ENCODE measurements at regions not wholly inside any gene's neighbourhood (a gene's known extent, or its start where the extent isn't known, plus 50 kb on each side); places are given as distances from the start of the nearest gene placed in this dataset.

DNA sequence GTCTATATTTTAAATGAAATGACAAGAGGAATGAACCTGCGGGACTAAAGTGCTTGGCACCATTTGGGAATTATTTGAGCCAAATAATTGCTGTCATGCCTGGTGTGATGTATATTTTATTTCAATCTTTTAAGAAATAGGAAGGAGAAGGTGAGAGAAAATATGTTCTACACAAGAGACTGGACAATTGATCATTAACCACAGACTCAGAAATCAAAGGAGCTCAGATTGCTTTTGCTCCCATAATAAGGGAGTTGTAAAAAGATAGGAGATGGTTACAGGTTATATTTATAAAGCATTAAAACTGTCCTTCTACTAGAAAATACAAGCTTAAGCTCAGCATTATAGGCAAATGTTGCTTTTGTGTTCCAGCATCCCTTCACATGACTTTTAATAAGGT lies 515.2 kb upstream of the SULF2 start:
- no peak for DNase-seq (ENCODE audit: low read depth in 3 of 3)

DNA sequence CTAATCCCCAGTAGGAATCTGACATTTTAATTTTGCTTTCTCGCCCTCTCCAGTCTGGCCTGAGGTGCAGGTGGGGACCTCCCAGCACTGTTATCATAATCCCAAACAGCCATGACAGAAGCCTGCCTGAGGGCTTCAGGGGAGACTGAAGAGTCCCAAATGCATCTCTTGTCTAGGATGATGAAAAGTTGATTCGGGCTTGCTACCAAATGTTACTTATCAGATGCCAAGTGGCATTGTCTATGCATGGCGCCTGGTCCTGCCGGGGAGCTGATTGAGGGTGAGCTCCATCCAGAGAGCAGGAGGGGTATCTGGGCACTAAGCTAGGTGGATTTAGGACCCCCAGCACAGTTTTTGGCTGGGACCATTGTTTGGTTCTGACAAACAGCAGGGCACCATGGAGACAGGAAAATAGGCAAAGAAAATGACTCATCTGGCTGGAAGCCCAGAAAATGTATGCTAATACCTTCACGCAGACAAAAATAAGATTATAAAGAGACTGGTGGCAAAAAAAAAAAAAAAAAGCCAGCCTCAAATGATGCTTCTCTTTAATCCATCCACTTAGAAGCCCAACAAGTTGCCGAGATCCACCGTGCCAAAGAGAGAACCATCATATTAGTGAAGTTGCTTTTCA lies 513.7 kb upstream of the SULF2 start:
- DNase-seq (ENCODE audit: low read depth in 3 of 3) = no peak

DNA sequence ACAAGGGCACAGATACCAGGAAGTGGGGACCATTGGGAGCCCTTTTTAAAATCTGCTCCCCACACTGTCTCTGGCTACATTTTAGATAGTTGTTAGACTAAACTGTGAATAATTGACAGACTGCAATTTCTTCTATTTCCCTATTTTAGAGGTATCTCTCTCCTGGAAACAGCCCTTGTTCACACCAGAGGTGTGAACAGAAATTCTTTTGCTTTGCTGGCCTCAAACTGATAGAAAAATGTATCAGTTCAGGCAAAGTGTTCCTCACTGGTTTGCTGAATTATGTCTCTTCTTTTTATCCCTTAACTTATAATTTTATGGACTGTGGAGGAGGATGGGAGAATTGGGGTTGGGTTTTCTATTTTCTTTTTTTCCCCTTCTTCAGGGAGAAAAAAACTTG lies 513.2 kb upstream of the SULF2 start:
- no peak for DNase-seq (ENCODE audit: low read depth in 3 of 3)

DNA sequence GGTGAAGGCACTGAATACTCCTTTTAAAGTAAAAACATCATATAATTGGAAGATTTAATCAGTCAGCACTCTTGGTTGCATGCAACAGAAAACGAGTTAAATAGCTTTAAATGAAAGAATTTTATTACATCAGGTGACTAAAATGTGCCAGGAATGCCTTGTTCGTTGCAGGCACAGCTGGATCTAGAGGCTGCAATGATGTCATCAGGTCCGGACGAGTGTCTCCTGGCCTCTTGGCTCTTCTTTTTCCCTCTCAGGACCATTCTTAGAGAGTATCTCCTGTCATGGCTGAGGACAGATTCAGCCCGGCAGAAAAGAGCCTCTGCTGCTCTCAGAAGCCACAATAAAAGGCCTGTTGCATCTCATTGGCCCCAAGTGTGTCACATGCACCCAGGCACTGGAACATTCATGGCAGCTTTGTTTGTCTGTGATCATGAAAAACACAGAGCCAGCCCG lies 510.7 kb upstream of the SULF2 start:
- no peak for DNase-seq (ENCODE audit: low read depth in 3 of 3)

DNA sequence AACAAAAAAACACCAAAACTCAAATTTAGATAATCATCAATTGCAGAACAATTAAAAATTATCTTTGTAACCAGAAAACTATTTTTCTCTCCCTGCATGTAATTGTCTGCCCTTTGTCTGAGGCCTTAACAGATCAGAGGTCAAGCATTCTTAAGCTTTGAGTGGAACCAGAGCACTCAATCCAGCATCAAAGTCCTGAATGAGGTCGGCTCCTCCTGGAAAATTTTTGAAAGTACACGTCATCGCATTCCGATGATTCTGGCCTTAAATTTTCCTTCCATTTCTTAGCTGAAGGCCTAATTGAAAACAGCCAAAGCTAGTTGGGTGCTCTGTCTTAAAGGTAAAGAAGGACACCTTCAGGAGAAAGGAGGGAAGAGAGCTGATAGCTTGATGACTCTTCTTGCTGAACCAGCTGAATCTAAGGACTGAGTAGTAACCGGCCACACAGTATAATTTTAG lies 510.2 kb upstream of the SULF2 start:
- no peak for DNase-seq (ENCODE audit: low read depth in 3 of 3)

DNA sequence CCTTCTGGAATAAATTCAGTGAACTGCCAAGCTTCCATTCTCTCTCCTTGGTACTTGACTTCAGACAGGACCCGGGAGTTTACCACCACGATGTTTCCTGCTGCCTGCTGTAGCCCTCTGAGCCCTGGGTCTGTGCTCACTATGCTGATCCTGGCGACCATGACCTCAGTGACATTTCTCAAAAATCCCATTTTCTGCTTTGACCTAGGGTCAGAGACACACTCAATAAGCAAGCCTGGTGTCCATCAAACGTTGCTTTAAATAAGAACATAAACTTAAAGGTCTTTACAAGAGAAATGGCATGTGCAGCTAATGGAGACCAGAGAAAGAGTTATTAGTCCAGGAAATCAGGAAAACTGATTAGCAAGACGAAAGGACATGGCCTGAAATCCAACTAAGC lies 509.7 kb upstream of the SULF2 start:
- DNase-seq (ENCODE audit: low read depth in 3 of 3) = no peak

DNA sequence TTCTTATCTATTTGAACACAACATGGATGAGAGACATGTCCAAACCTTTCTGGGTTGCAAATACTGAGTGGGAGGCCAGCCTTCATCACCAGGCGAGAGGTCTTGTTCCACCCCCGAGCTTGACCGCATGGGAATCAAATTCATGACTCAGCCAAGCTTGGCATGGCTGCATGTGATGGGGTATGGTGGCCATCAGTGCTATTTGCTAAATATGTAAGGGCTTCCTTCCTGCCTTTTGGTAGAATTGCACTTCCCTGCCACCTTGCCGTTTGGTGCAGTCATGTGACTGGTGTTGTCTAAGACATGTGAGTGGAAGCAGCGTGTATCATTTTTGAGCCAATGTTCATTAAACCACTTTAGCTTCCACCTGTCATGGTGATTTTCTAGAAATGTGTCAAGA lies 508.9 kb upstream of the SULF2 start:
- DNase-seq (ENCODE audit: low read depth in 3 of 3) = no peak

DNA sequence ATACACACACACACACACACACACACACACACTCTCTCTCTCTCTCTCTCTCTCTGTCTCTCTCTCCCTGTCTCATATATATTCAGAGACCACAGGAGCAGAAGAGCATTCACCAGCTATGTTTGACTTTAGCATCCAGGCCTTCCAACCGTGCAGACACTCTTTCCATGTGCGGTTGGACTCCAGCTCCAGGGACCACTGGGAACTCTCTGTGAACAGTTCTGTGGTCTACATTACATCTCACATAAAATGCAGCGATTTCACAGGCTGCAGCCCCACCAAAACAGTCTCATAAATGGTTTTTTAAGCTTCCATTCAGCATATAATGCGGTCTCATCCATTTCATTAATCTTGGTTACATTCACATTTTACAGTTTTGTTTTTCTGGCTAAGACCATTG lies 508.4 kb upstream of the SULF2 start:
- no peak for DNase-seq (ENCODE audit: low read depth in 3 of 3)

DNA sequence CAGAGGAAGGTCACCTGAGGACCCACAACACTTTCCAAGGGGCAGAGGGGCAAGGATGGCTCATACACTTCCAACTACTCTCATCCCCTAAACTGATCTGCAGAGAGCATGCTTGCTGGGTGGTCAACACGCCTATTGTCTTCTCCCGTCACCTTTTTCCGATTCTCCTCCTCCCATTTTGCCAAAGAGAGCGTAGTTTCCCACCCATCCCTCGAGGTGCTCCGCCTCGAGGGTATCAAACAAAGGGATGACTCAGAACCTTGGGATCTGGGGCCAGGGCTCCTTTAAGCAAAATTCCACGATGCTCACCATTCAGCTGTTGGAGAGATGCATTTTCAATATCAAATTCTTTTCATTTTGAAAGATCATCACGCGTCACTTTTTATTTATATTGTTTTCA lies 507.5 kb upstream of the SULF2 start:
- DNase-seq (ENCODE audit: low read depth in 3 of 3) = no peak

DNA sequence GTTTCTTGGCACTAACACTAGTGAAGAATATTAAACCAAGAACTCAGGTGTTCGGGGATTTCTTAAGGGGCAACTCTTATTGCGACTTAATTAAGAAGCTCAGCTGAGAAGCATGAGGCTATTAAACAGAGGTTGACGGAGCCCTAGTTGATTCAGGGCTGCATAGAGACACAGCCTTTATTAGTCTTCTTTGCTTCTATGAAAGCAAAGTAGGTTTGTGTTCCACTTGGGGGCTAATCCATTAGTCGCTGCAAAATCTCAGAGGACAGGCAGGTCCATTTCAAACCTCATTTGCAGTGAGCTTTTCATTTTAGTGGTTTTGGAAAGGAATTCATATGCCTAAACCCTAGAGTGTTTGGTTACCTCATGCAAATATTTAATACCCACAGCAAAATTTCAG lies 506.6 kb upstream of the SULF2 start:
- DNase-seq (ENCODE audit: low read depth in 3 of 3) = no peak

DNA sequence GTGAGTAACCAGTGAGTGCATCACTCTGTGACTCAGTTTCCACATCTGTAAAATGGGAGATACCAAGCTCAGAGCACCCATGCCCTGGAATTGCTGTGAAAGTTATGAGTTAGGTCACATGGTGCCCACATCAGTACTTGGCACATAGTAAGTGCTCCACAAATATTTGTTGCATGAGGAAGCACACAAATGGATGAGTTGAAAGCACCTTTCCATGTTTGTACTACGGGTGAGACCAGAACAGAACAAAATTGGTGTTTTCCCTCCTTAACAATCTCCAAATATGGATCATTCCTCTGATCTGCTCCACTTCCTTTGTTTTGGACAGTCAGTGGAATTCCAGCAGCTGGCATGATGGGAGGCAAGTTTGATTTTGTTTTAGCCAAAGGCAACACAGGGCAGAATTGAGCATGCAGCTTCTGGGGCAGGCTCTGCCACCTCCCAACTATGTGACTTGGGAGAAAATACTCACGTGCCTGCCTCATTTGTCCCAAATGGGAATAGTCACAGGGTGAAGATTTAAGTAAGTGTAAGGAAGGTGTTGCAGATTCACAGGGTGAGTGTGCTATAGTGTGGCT lies 503.7 kb upstream of the SULF2 start:
- DNase-seq (ENCODE audit: low read depth in 3 of 3) = no peak

DNA sequence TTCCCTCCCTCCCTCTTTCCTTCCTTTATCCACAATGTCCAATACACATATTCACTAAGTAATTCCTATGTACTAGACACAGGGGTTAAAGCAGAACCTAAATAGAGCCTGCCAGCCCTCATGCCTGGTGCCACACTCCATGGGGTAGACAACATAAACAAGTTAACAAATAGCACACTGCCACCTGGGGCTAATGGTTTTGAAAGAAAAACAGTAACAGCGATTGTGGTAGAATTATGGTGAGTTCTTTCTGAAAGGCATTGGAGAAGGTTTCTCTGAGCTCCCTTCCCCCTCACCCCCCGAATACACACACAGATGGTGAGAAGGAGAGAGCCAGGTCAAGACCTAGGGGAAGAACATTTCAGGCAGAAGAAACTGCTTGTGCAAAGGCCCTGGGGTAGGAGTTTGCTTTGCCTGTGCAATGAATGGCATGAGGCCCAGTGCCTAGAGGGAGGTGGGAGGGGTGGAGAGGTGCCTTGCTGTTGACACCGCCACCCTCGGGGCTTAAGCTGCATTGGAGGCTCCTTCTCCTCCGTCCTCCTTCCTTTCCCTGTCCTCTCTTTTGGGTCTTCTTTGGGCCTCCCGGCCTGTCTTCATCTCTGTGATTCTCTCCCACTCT lies 502.4 kb upstream of the SULF2 start:
- no peak for DNase-seq (ENCODE audit: low read depth in 3 of 3)

DNA sequence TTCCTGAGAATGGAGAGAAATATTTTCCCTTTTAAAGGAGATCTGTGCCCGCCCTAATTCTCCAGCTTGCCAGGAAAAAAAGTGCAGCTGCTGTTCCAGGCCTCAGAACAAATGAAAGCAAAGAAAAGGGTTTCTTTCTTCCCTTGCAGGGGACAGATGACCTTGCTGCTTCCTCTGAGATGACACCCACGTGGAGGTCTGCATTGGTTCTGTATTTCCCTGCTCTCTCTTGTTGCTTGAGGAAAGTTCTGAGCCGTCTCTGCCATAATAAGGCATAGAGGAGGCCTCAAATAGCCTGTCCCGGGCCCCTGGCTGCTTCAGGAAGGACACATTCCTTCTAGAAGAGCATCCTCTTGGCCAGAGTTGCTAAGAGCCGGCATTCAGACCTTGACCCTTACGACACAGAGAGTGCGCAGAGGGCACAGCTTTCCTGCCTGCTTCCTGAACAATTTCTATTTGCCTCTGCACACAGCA lies 501.8 kb upstream of the SULF2 start:
- DNase-seq (ENCODE audit: low read depth in 3 of 3) = no peak

DNA sequence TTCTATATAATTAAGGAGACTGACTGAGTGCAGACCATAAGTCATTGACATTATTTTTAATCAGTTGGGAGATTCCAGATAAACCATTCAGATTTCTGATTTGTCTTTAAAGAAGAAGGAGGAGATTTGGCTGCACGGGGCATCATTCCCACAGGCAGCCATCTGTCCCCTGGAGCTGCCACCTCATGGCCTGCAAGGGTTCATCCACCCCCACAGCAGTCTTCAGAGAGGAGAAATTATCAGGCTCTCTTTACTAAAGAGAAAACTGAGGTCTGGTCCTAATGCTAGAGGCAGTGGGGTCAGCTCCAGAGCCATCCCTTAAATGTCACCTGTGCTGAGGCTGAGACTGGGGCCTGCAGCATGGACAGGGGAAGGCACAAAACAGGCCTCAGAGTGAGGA lies 501.3 kb upstream of the SULF2 start:
- DNase-seq (ENCODE audit: low read depth in 3 of 3) = no peak

DNA sequence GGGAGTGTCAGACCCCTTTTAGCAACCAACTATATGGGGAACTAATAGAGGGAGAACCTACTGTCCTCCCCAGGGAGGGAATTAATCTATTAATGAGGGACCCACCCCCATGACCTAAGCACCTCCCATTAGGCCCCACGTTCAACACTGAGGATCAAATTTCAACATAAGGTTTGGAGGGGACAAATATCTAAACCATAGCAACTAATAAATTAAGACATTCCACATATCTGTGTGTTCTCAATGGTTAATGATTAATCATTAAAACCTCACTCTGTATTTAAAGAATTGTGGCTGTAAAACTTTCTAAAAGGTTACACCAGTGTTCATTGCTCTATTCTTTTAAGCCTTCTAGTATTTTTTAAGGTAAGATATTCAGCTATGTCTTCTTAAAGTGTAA lies 500.4 kb upstream of the SULF2 start:
- DNase-seq (ENCODE audit: low read depth in 3 of 3) = no peak

DNA sequence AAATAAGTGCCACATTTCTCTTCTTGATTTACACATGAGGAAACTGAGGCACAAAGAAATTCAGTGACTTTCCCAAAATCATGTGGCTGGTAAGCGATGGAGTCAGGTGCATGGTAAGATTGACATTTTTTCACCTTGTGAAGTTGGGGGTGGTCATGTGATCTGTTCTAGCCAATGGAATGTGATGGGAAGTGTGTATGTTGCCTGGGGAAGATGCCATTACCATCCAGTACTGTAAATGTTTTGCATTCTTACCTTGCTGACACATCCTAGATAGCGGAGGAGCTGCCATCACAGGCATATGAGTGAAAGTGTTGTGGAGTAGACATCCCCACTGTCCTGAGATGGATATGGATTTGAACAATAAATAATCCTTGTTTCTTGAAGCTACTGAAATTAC lies 499.6 kb upstream of the SULF2 start:
- no peak for DNase-seq (ENCODE audit: low read depth in 3 of 3)

DNA sequence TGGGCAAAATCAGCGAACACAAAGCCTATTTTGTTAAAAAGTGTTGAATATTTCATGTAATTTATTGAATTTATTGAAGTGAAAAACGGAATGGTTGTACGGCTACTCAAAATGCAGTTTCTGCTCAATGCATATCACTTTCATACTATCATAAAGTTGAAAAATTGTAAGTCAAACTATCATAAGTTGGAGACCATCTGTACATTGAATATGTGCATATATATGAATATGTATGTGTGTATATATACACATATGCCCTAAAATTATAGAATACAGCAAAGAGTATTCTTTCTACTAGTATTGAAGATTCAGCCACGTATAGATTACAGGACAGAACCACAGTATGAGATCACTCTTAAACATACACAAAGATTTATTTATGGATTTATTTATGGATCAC lies 499.0 kb upstream of the SULF2 start:
- no peak for DNase-seq (ENCODE audit: low read depth in 3 of 3)

DNA sequence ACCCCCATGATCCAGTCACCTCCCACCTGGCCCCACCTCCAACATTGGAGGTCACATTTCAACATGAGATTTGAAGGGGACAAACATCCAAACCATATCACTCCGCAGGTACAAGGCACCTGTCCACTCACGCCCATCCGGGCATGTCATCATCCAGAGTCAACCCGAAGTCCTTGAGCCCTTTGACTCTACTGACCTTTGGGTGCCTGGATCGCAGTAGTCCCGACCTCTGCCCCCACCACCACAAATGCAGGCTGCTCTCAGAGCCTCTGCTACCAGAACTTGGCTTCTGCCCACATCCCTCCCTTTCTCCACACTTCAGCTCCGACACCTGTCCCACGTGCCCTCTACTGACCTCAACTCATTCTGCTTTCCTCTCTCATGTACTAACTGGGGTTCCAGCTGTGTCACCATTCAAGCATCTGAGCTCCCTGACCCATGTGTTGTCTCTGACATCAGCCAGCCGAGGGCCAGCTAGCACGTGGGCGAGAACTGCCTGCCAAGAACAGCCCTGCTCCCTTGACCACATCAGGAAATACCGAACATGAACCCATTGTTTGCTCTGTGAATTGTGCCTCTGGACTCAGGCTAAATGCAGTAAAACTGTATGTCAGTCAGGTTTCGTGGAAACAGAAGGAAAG lies 498.3 kb upstream of the SULF2 start:
- no peak for DNase-seq (ENCODE audit: low read depth in 3 of 3)

DNA sequence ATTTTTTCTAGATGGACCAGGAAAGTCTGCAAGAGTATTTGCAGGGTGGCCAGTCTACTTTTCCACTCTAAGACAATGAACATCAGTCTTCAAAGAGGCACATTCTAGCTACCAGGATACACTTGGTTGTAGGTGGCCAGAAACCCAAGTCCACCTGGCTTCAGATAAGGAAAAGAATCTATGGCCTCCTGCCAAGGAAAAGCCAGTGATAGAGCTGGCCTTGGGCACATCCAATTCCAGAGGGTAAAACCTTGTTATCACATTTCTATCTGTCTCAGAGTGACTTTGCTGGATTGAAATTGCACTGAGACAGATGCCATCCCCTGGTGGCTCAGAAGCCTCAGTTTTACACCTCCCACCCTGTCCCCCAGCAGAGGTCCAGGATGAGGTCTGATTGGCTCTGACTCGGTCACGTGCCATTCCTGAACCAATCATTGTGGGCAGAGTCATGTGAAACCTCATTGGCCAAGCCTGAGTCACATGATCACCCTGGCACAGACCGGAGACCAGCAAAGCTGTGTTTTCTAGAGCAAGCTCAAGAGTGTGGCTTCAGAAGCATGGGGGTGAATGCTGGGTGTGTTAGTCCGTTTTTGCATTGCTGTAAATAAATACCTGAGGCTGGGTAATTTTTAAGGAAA lies 497.4 kb upstream of the SULF2 start:
- DNase-seq (ENCODE audit: low read depth in 3 of 3) = no peak

DNA sequence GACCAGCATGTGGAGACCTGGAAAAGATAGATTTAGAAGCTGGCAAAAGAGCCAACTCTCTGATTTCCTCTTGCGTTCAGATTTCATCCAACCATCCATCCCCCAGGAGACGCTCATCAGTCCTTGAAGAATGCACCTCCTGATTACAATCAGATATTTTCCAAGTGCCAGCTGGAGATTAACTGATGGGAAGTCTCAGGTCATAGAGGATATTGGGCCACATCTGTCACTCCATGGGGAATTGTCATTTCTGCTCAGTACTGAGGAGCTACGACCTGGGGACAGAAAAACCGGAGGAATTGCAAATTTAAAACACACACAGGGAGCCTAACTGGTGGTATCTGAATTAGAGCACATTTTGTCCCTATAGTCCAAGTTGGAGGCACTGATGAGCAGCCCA lies 496.2 kb upstream of the SULF2 start:
- no peak for DNase-seq (ENCODE audit: low read depth in 3 of 3)

DNA sequence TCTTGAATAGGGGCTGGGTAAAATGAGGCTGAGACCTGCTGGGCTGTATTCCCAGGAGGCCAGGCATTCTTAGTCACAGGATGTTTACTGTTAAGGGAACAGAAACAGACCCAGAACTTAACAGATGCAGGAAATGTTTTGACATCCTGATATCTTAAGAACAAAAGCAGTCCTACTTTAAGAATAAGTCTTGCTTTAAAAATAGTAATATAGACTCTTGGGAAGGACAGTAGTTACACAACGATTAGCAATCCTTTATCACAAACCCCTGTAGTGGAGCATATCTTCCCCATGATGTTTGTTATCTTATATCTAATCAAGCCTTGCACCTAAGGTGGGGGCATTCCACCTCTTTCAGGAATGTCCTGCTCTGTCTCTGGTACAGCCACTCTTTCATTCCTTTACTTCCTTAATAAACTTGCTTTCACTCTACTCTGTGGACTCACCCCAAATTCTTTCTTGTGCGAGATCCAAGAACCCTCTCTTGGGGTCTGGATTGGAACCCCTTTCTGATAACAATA lies 493.7 kb upstream of the SULF2 start:
- DNase-seq (ENCODE audit: low read depth in 3 of 3) = no peak

DNA sequence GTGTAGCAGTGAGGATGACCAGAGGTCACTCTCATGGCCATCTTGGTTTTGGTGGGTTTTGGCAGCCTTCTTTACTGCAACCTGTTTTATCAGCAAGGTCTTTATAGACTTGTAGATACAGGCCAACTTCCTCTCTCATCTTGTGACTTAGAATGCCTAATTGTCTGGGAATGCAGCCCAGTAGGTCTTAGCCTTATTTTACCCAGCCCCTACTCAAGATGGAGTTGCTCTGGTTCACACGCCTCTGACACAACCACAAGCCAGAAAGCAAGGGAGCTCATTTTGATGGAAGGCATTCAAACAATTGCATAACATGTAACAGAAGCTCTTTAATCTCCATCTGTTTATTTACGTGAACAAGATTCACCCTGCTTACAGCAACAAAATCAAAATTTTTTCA lies 492.0 kb upstream of the SULF2 start:
- no peak for DNase-seq (ENCODE audit: low read depth in 3 of 3)

All from stimulated activated CD4-positive, alpha-beta T cell treated with anti-CD3 and anti-CD28 coated beads, TNF-alpha, amount 100 ng/mL, for 48 hours (primary cell).